Karpas-422 (cell line): ENCODE measurements at regions not wholly inside any gene's neighbourhood (a gene's known extent, or its start where the extent isn't known, plus 50 kb on each side); places are given as distances from the start of the nearest gene placed in this dataset.
"Not testable (repeated sequence)": the region's sequence is repeated elsewhere in the genome, so short reads cannot be mapped to it uniquely, and the experiment has no call there.

Experiments
- DNase-seq: peaks from one replicate; pipeline ENCODE4 v3.0.0-alpha.2; 2015
- H2AFZ ChIP-seq: fragments of 200-600 bp; sonication (generic); 2 replicates; pipeline ENCODE4 v1.6.1; 2014; ENCODE audit warnings: antibody characterized with exemption, low read length, mixed read lengths
- H3K27ac ChIP-seq: fragments of 200-600 bp; sonication (generic); 2 replicates; pipeline ENCODE4 v1.5.1; 2014; ENCODE audit warnings: mild to moderate bottlenecking, low read length, moderate library complexity
- H3K27me3 ChIP-seq: fragments of 200-600 bp; sonication (generic); 2 replicates; pipeline ENCODE4 v1.6.1; 2014; ENCODE audit warnings: low read length, mixed read lengths
- H3K36me3 ChIP-seq: fragments of 200-600 bp; sonication (generic); 2 replicates; pipeline ENCODE4 v1.6.1; 2014; ENCODE audit warnings: low read length, mixed read lengths; ENCODE audit not compliant: insufficient read depth
- H3K4me1 ChIP-seq: fragments of 200-600 bp; sonication (generic); 2 replicates; pipeline ENCODE4 v1.6.1; 2014; ENCODE audit warnings: mild to moderate bottlenecking, low read length, mixed read lengths
- H3K4me2 ChIP-seq: fragments of 200-600 bp; sonication (generic); 2 replicates; pipeline ENCODE4 v1.6.1; 2014; ENCODE audit warnings: low read length, low read depth, mild to moderate bottlenecking; ENCODE audit not compliant: poor library complexity, severe bottlenecking
- H3K4me3 ChIP-seq: fragments of 200-600 bp; sonication (generic); 2 replicates; pipeline ENCODE4 v1.5.1; 2014; ENCODE audit warnings: mild to moderate bottlenecking, antibody characterized with exemption, low read length, mixed read lengths
- H3K79me2 ChIP-seq: fragments of 200-600 bp; sonication (generic); 2 replicates; pipeline ENCODE4 v1.6.1; 2014; ENCODE audit warnings: mild to moderate bottlenecking, low read length, mixed read lengths
- H3K9ac ChIP-seq: fragments of 200-600 bp; sonication (generic); 2 replicates; pipeline ENCODE4 v1.6.0; 2014; ENCODE audit warnings: low read length
- H3K9me2 ChIP-seq: fragments of 200-600 bp; sonication (generic), shearing (Covaris generic); replicated peaks from 2 replicates; pipeline ENCODE4 v1.6.0; 2014; ENCODE audit warnings: mild to moderate bottlenecking, low read length, moderate library complexity; ENCODE audit not compliant: insufficient read depth
- H3K9me3 ChIP-seq: fragments of 300-700, 200-600 bp; sonication (generic); 2 replicates; pipeline ENCODE4 v1.6.1; 2014; ENCODE audit warnings: low read length, mixed read lengths
- H4K20me1 ChIP-seq: fragments of 200-600 bp; sonication (generic); 2 replicates; pipeline ENCODE4 v1.6.1; 2014; ENCODE audit warnings: mild to moderate bottlenecking, antibody characterized with exemption, low read length, low read depth; ENCODE audit not compliant: insufficient read depth

DNA sequence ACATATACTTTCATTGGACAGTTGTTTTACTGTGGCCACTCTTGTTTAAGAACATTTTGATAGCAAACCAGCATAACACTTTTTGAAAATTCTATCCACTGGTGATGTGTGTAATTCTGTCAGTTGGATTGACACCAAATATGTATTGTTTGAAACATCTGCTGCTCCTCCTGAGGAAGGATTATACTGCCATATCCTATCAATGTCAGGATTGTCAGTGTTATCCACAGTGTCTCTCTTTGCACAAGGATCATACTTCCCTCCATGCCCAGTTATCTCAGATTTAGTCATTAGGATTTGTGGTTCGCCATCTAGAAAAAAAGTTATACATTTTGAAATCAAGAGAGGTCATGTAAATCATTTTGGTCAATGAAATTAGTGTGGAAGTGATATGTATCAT lies 1859.6 kb downstream of the C4orf33 start:
- H3K27me3 ChIP-seq, result no peaks in the 10 kb centered on the region
- no peaks in the 10 kb centered on the region for H3K79me2 ChIP-seq
- DNase-seq, result no peak
- peaks cover 12% of the 10 kb centered on the region; the same call in 1 of the 2 replicates for H3K9me3 ChIP-seq
- no peak overlapping the region for H3K27ac ChIP-seq
- H3K4me3 ChIP-seq, result no peak overlapping the region
- H4K20me1 ChIP-seq, result no peaks in the 10 kb centered on the region
- H3K36me3 ChIP-seq, result no peaks in the 10 kb centered on the region
- H3K9ac ChIP-seq, result no peak overlapping the region
- no peaks in the 10 kb centered on the region for H3K4me1 ChIP-seq
- H3K9me2 ChIP-seq, result no peaks in the 10 kb centered on the region
- no peak overlapping the region for H2AFZ ChIP-seq
- no peak overlapping the region for H3K4me2 ChIP-seq

- Histone ChIP-seq H3K9ac (no peak overlapping the region), H3K4me1 (no peaks in the 10 kb centered on the region), H3K9me2 (no peaks in the 10 kb centered on the region), H3K79me2 (no peaks in the 10 kb centered on the region), H3K27ac (no peak overlapping the region), H2AFZ (no peak overlapping the region), H3K27me3 (no peaks in the 10 kb centered on the region), H3K4me2 (no peak overlapping the region), H4K20me1 (no peaks in the 10 kb centered on the region), H3K36me3 (no peaks in the 10 kb centered on the region), H3K9me3 (peaks cover 7% of the 10 kb centered on the region; the same call in 1 of the 2 replicates), H3K4me3 (no peak overlapping the region)
- no peak for DNase-seq
Measured at GRCh38 chr4:130985371-130985770, 1889.4 kb downstream of the C4orf33 start.

DNA sequence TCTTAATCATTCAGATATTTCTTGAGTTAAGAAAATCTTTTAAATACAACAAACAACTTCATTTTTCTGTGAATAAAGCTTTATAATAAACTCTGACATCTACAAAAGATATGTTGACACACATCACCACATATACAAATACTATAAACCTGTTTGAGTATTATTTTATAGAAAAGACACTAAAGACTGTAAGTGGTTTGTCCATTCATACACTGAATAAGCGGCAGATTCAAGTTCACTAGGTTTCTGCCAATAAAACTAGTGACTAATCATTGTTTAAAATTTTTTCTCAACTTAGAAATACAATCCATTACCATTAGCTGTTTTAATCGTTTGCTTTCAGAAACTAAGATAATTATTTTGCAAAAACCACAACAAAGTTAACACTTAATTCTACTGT lies 1900.0 kb downstream of the C4orf33 start:
- H3K9me2 ChIP-seq, result no peaks in the 10 kb centered on the region
- H3K9me3 ChIP-seq, result peaks cover 31% of the 10 kb centered on the region
- no peak overlapping the region for H3K4me3 ChIP-seq
- no peak overlapping the region for H3K9ac ChIP-seq
- no peaks in the 10 kb centered on the region for H3K4me1 ChIP-seq
- H3K27ac ChIP-seq, result no peak overlapping the region
- no peaks in the 10 kb centered on the region for H4K20me1 ChIP-seq
- H3K36me3 ChIP-seq, result no peaks in the 10 kb centered on the region
- H2AFZ ChIP-seq, result no peak overlapping the region
- no peaks in the 10 kb centered on the region for H3K27me3 ChIP-seq
- no peak overlapping the region for H3K4me2 ChIP-seq
- no peaks in the 10 kb centered on the region for H3K79me2 ChIP-seq
- DNase-seq, result no peak

DNA sequence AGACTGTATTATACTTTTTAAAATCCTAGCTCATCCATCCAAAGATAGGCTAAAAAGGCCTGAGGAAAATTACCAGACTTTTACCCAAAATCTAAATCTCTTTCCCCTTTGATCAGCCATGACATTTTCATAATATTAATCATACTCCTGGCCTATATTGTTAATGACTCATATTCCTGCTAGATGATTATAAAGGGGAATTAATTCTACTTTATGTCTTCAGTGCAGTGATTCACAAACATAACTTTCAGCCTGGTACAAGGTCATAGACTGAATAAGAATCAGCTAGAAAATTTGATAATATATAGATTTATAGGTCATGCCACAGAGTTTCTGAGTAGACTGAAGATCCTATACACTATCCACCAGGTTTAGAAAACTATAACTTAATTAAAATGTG lies 1905.4 kb downstream of the C4orf33 start:
- Histone ChIP-seq H3K9ac (no peak overlapping the region), H3K27me3 (no peaks in the 10 kb centered on the region), H2AFZ (no peak overlapping the region), H3K4me3 (no peak overlapping the region), H3K79me2 (no peaks in the 10 kb centered on the region), H3K9me3 (peaks cover 9% of the 10 kb centered on the region; the same call in 1 of the 2 replicates), H3K9me2 (no peaks in the 10 kb centered on the region; the same call in 1 of the 2 replicates), H3K4me2 (no peak overlapping the region), H3K27ac (no peak overlapping the region), H3K4me1 (no peaks in the 10 kb centered on the region), H4K20me1 (no peaks in the 10 kb centered on the region), H3K36me3 (no peaks in the 10 kb centered on the region)
- no peak for DNase-seq

DNA sequence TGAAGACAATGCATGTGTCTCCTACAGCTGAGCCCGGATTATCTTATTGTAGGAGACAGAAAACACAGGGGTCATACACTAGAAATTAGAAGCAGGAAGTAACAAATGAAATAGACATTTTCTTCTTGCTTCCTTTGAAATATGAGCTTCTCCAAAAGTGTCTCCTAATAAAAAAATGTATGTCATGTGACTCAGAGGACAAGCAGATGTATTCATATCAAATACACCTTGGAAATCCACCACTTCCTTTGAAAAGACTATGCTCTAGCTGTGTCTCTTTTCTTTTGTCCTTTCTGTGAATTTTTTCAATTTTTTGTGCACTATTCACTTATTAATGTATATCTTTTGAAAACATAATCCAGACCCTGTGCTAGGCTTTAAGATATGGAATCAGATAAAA lies 1906.2 kb downstream of the C4orf33 start:
- Histone ChIP-seq H3K36me3 (no peaks in the 10 kb centered on the region), H3K4me1 (no peaks in the 10 kb centered on the region), H3K9me3 (peaks cover 7% of the 10 kb centered on the region; the same call in 1 of the 2 replicates), H3K4me3 (no peak overlapping the region), H4K20me1 (no peaks in the 10 kb centered on the region), H2AFZ (no peak overlapping the region), H3K9me2 (no peaks in the 10 kb centered on the region; the same call in 1 of the 2 replicates), H3K79me2 (no peaks in the 10 kb centered on the region), H3K4me2 (no peak overlapping the region), H3K27me3 (no peaks in the 10 kb centered on the region), H3K9ac (no peak overlapping the region), H3K27ac (no peak overlapping the region)
- DNase-seq, result no peak

- H3K4me2 ChIP-seq, result no peak overlapping the region
- H3K36me3 ChIP-seq, result no peaks in the 10 kb centered on the region
- no peaks in the 10 kb centered on the region; the same call in 1 of the 2 replicates for H3K9me2 ChIP-seq
- H3K79me2 ChIP-seq, result no peaks in the 10 kb centered on the region
- H3K9me3 ChIP-seq, result no peaks in the 10 kb centered on the region
- H3K4me1 ChIP-seq, result no peaks in the 10 kb centered on the region
- no peak overlapping the region for H3K4me3 ChIP-seq
- no peak for DNase-seq
- H2AFZ ChIP-seq, result no peak overlapping the region
- no peak overlapping the region for H3K27ac ChIP-seq
- H4K20me1 ChIP-seq, result no peaks in the 10 kb centered on the region
- no peak overlapping the region for H3K9ac ChIP-seq
- no peaks in the 10 kb centered on the region for H3K27me3 ChIP-seq
Measured at GRCh38 chr4:131006388-131006787, 1910.4 kb downstream of the C4orf33 start.

GRCh38 chr4:131011961-131012360 lies 1916.0 kb downstream of the C4orf33 start:
- not testable (repeated sequence) for H3K27me3 ChIP-seq, H3K4me1 ChIP-seq, H3K4me2 ChIP-seq, H3K4me3 ChIP-seq, H3K9me2 ChIP-seq, H3K36me3 ChIP-seq, DNase-seq, H3K9me3 ChIP-seq, H3K79me2 ChIP-seq, H3K9ac ChIP-seq, H4K20me1 ChIP-seq, H2AFZ ChIP-seq, H3K27ac ChIP-seq

DNA sequence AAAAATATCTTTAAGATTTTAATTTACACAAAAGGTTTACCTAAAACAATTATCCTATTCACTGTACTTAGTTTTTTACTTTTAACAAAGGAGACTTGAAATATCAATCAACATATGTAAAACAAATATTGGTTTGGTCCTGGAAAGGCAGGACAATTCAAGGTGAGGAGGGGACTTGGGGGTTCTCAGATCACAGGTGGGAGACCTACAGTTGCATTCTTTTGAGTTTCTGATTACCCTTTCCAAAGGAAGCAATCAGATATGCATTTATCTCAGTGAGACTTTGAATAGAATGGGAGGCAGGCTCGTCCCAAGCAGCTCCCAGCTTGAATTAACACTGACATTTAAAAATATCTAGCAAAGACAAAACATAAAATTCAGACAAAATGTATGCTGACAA lies 1917.3 kb downstream of the C4orf33 start:
- no peak for DNase-seq
- Histone ChIP-seq H3K27me3 (no peaks in the 10 kb centered on the region), H3K9ac (no peak overlapping the region), H3K9me3 (peaks cover 7% of the 10 kb centered on the region), H3K27ac (no peak overlapping the region), H3K9me2 (no peaks in the 10 kb centered on the region), H2AFZ (no peak overlapping the region), H3K36me3 (no peaks in the 10 kb centered on the region), H3K4me3 (no peak overlapping the region), H4K20me1 (no peaks in the 10 kb centered on the region), H3K4me2 (no peak overlapping the region), H3K4me1 (no peaks in the 10 kb centered on the region), H3K79me2 (no peaks in the 10 kb centered on the region)

DNA sequence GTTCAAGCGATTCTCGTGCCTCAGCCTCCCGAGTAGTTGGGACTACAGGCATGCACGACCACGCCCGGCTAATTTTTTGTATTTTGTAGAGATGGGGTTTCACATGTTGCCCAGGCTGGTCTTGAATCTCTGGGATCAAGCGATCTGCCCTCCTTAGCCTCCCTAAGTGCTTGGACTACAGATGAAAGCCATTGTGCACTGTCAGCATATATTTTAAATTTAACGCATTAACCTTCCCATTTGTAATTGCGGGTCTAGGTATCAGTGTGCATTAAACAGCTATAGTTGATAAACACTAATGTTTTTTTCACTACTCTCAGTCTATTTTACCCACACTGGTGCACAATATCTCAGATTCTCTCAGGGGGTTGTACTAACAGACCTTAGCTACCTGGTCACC lies 1930.8 kb downstream of the C4orf33 start:
- Histone ChIP-seq H3K27me3 (no peaks in the 10 kb centered on the region), H3K27ac (no peak overlapping the region), H3K36me3 (no peaks in the 10 kb centered on the region), H3K9me2 (no peaks in the 10 kb centered on the region), H3K9me3 (peaks cover 8% of the 10 kb centered on the region; the same call in 1 of the 2 replicates), H3K4me1 (no peaks in the 10 kb centered on the region), H4K20me1 (no peaks in the 10 kb centered on the region), H3K4me2 (no peak overlapping the region), H3K9ac (no peak overlapping the region), H3K4me3 (no peak overlapping the region), H2AFZ (no peak overlapping the region), H3K79me2 (no peaks in the 10 kb centered on the region)
- DNase-seq, result no peak
